ENCODE measurements at regions not wholly inside any gene's neighbourhood (a gene's known extent, or its start where the extent isn't known, plus 50 kb on each side); places are given as distances from the start of the nearest gene placed in this dataset.

- intact Hi-C loops (cut with micrococcal nuclease), result no loop called here
These were observed 72.8 kb downstream of the FOXL1 start for GRCh38 chr16:86651013-86651627.

GRCh38 chr16:86651823-86652222 lies 73.5 kb downstream of the FOXL1 start:
- H3K27me3 Mint-ChIP-seq (ENCODE audit: low read depth), result peaks cover 1% of the 10 kb centered on the region
- no peak overlapping the region for H3K4me3 Mint-ChIP-seq (ENCODE audit: low read depth)
- intact Hi-C loops (cut with micrococcal nuclease), result no loop called here
- H3K4me1 Mint-ChIP-seq (ENCODE audit: low read depth), result no peaks in the 10 kb centered on the region
- peaks cover 19% of the 10 kb centered on the region for H3K9me3 Mint-ChIP-seq
- DNase-seq (ENCODE audit: low spot score), result no peak
- no peak overlapping the region for H3K27ac Mint-ChIP-seq
- no peaks in the 10 kb centered on the region for H3K36me3 Mint-ChIP-seq (ENCODE audit: low read depth)

More at GRCh38 chr16:86651013-86651627, 72.8 kb downstream of the FOXL1 start:
- Mint-ChIP-seq H3K27ac (no peak overlapping the region), H3K36me3 (ENCODE audit: low read depth) (no peaks in the 10 kb centered on the region), H3K9me3 (peaks cover 19% of the 10 kb centered on the region), H3K4me3 (ENCODE audit: low read depth) (no peak overlapping the region), H3K4me1 (ENCODE audit: low read depth) (no peaks in the 10 kb centered on the region), H3K27me3 (ENCODE audit: low read depth) (no peaks in the 10 kb centered on the region)
- DNase-seq (ENCODE audit: low spot score), result no peak

DNA sequence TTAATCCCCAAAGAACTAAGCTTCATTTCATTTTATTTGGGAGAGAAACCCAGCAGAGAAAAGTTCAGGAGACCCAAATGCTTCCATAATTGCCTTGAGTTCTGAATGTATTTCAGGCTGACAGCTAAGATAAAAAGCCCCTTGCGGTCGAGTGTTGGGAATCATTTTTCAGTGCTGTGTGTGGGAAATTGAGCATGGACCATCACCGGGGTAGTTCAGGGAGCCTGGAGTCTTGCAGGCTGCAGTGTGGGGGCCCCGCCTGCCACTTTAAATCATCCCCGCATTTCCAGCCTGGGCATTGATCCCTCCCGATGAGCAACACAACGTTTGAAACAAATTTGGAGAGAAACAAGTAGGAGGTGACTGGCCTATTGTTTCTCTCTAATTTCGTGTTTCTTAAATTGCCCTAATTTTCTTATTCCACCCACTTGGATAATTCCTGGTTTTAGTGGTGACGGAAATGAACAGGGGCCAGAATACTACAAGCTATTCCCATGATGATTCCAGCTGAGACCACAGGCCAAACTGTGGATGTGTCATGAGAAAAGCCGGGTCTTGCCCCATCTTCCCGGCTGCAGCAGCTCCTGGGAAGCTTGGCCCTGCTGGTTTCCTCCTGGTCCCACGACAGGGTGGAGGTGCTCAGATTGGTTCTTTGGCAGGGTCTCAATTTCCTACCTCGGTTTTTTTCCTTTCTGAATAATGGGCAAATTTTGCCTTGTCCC lies 75.1 kb downstream of the FOXL1 start:
- H3K27ac Mint-ChIP-seq, result no peak overlapping the region
- no peaks in the 10 kb centered on the region for H3K36me3 Mint-ChIP-seq (ENCODE audit: low read depth)
- no peak overlapping the region for H3K4me3 Mint-ChIP-seq (ENCODE audit: low read depth)
- no peak for DNase-seq (ENCODE audit: low spot score)
- H3K4me1 Mint-ChIP-seq (ENCODE audit: low read depth), result no peaks in the 10 kb centered on the region
- peaks cover 11% of the 10 kb centered on the region for H3K9me3 Mint-ChIP-seq
- H3K27me3 Mint-ChIP-seq (ENCODE audit: low read depth), result peaks cover 1% of the 10 kb centered on the region
- intact Hi-C loops (cut with micrococcal nuclease), result no loop called here

- H3K27ac Mint-ChIP-seq, result no peak overlapping the region
- H3K9me3 Mint-ChIP-seq, result peaks cover 18% of the 10 kb centered on the region
- H3K36me3 Mint-ChIP-seq (ENCODE audit: low read depth), result no peaks in the 10 kb centered on the region
- intact Hi-C loops (cut with micrococcal nuclease), result no loop called here
- peaks cover 5% of the 10 kb centered on the region for H3K4me1 Mint-ChIP-seq (ENCODE audit: low read depth)
- H3K4me3 Mint-ChIP-seq (ENCODE audit: low read depth), result no peak overlapping the region
- no peak for DNase-seq (ENCODE audit: low spot score)
- H3K27me3 Mint-ChIP-seq (ENCODE audit: low read depth), result peaks cover 1% of the 10 kb centered on the region
These were observed 79.6 kb downstream of the FOXL1 start for GRCh38 chr16:86657972-86658371.

DNA sequence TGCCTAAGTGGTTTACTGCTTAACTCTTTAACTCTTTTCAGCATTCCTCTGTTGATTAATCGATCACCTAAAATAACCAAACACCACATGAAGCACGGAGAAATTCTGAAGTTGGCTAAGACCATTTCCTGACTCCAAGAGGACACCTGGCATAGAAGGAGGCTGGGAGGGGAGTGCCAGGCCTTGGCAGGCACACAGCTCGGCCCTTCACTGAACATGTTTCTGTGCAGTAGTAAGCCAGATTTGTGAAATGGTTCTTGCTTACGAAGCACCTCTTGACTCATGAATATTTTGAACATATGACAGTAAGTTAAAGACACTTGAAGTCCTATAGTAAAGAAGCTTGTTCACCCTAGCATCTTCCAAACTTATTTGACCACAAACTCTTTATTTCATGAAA lies 82.3 kb downstream of the FOXL1 start:
- no peak overlapping the region for H3K27ac Mint-ChIP-seq
- peaks cover 1% of the 10 kb centered on the region for H3K27me3 Mint-ChIP-seq (ENCODE audit: low read depth)
- H3K4me3 Mint-ChIP-seq (ENCODE audit: low read depth), result no peak overlapping the region
- H3K4me1 Mint-ChIP-seq (ENCODE audit: low read depth), result peaks cover 26% of the 10 kb centered on the region
- H3K36me3 Mint-ChIP-seq (ENCODE audit: low read depth), result no peaks in the 10 kb centered on the region
- intact Hi-C loops (cut with micrococcal nuclease), result no loop called here
- no peak for DNase-seq (ENCODE audit: low spot score)
- H3K9me3 Mint-ChIP-seq, result peaks cover 17% of the 10 kb centered on the region

- Mint-ChIP-seq H3K27ac (no peak overlapping the region), H3K36me3 (ENCODE audit: low read depth) (no peaks in the 10 kb centered on the region), H3K4me1 (ENCODE audit: low read depth) (peaks cover 28% of the 10 kb centered on the region), H3K4me3 (ENCODE audit: low read depth) (no peak overlapping the region), H3K9me3 (peaks cover 20% of the 10 kb centered on the region), H3K27me3 (ENCODE audit: low read depth) (no peaks in the 10 kb centered on the region)
- intact Hi-C loops (cut with micrococcal nuclease), result no loop called here
- no peak for DNase-seq (ENCODE audit: low spot score)
These were observed 83.4 kb downstream of the FOXL1 start for GRCh38 chr16:86661706-86662105.

DNA sequence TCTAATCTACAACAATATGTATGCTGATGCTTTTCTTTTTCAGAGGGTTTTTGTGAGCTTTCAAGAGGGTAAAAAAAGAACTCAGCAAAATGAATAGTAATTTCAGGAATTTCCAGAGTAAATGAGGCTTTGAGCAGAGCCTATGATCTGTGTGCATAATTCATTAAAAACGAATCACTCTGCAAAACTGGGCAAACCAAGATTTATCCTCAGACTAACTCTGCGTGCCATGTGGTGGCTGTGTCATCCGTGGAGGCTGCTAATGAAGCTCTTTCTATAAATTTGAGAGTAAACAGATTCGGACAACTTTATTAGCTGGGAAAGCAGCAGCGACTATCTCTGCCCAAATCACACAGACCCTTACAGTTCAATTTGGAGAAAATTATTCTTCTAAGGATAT lies 83.8 kb downstream of the FOXL1 start:
- DNase-seq (ENCODE audit: low spot score), result no peak
- no peaks in the 10 kb centered on the region for H3K36me3 Mint-ChIP-seq (ENCODE audit: low read depth)
- peaks cover 28% of the 10 kb centered on the region for H3K4me1 Mint-ChIP-seq (ENCODE audit: low read depth)
- no peaks in the 10 kb centered on the region for H3K27me3 Mint-ChIP-seq (ENCODE audit: low read depth)
- H3K27ac Mint-ChIP-seq, result no peak overlapping the region
- H3K4me3 Mint-ChIP-seq (ENCODE audit: low read depth), result no peak overlapping the region
- peaks cover 20% of the 10 kb centered on the region for H3K9me3 Mint-ChIP-seq
- intact Hi-C loops (cut with micrococcal nuclease), result no loop called here

GRCh38 chr16:86662740-86663139 lies 84.4 kb downstream of the FOXL1 start:
- no peaks in the 10 kb centered on the region for H3K27me3 Mint-ChIP-seq (ENCODE audit: low read depth)
- intact Hi-C loops (cut with micrococcal nuclease), result no loop called here
- H3K9me3 Mint-ChIP-seq, result peaks cover 20% of the 10 kb centered on the region
- no peaks in the 10 kb centered on the region for H3K36me3 Mint-ChIP-seq (ENCODE audit: low read depth)
- no peak overlapping the region for H3K4me3 Mint-ChIP-seq (ENCODE audit: low read depth)
- H3K4me1 Mint-ChIP-seq (ENCODE audit: low read depth), result peaks cover 33% of the 10 kb centered on the region
- no peak for DNase-seq (ENCODE audit: low spot score)
- H3K27ac Mint-ChIP-seq, result no peak overlapping the region

GRCh38 chr16:86663685-86664521 lies 85.6 kb downstream of the FOXL1 start:
- peaks cover 42% of the 10 kb centered on the region for H3K4me1 Mint-ChIP-seq (ENCODE audit: low read depth)

DNA sequence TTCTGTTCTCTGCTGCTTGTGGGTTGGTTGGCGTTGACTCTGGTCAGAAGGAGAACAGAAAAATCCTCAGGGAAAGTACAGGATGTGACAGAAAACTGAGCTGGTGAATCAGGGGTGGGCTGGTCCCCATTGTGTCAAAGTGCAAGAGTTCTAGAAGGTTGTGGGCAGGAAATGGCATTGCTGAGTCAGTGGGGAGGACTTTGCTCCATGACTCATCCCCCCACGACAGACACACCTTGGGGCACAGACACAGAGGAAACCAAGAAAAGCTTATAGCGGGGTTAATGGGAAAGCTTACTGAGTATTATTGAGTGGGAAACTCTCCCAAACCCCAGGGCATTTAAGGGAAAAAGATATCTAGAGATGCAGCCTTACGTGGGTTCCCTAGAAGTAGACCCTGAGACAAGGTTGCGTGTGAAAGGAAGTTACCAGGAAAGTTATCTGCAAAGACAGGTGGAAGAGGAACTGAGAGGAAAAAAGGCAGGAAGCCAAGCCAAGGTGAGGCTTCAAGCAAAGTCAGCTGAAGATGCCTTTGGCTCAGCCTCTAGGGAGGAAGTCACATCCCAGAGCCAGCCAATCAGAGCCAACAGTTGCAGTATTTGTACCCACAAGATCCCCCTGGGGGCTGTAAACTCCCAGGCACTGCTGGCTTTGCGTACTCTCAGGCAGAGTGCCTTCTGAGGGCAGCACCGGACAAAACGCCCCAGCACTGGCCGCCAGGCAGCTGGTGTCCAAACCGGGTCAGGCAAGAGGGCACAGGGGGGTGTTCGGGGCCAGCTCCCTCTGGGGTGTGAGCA lies 86.4 kb downstream of the FOXL1 start:
- intact Hi-C loops (cut with micrococcal nuclease), result no loop called here
- Mint-ChIP-seq H3K4me1 (ENCODE audit: low read depth) (peaks cover 46% of the 10 kb centered on the region), H3K4me3 (ENCODE audit: low read depth) (peak overlapping the region; percentile 45), H3K9me3 (peaks cover 13% of the 10 kb centered on the region), H3K36me3 (ENCODE audit: low read depth) (no peaks in the 10 kb centered on the region), H3K27me3 (ENCODE audit: low read depth) (no peaks in the 10 kb centered on the region), H3K27ac (peak overlapping the region; percentile 93)
- peak; percentile 44 for DNase-seq (ENCODE audit: low spot score)

More at GRCh38 chr16:86663685-86664521, 85.6 kb downstream of the FOXL1 start:
- intact Hi-C loops (cut with micrococcal nuclease), result no loop called here
- peak overlapping the region; percentile 45 for H3K4me3 Mint-ChIP-seq (ENCODE audit: low read depth)
- no peaks in the 10 kb centered on the region for H3K27me3 Mint-ChIP-seq (ENCODE audit: low read depth)
- H3K9me3 Mint-ChIP-seq, result peaks cover 20% of the 10 kb centered on the region
- no peaks in the 10 kb centered on the region for H3K36me3 Mint-ChIP-seq (ENCODE audit: low read depth)
- DNase-seq (ENCODE audit: low spot score), result no peak
- H3K27ac Mint-ChIP-seq, result peak overlapping the region; percentile 93

DNA sequence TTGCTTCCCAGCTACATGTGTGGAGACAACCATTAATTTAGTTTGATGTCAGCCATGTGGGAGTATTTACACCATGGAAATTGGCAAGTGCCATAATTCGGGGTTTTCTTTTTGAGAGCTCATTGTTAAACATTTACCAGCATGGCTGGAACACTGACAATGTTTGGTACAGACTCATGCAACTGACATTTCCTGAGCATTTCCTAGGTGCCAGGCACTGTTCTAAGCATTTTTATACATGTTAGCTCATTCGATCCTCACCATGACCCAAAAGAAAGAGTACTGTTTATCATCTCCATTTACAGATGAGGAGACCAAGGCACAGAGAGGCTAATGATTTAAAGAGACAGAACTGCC lies 86.9 kb downstream of the FOXL1 start:
- intact Hi-C loops (cut with micrococcal nuclease), result no loop called here
- no peak overlapping the region for H3K4me3 Mint-ChIP-seq (ENCODE audit: low read depth)
- DNase-seq (ENCODE audit: low spot score), result no peak
- no peaks in the 10 kb centered on the region for H3K27me3 Mint-ChIP-seq (ENCODE audit: low read depth)
- peaks cover 46% of the 10 kb centered on the region for H3K4me1 Mint-ChIP-seq (ENCODE audit: low read depth)
- H3K36me3 Mint-ChIP-seq (ENCODE audit: low read depth), result no peaks in the 10 kb centered on the region
- peaks cover 9% of the 10 kb centered on the region for H3K9me3 Mint-ChIP-seq
- peak overlapping the region; percentile 93 for H3K27ac Mint-ChIP-seq

- no peak for DNase-seq (ENCODE audit: low spot score)
- Mint-ChIP-seq H3K9me3 (peaks cover 9% of the 10 kb centered on the region), H3K27ac (no peak overlapping the region), H3K36me3 (ENCODE audit: low read depth) (no peaks in the 10 kb centered on the region), H3K4me1 (ENCODE audit: low read depth) (peaks cover 46% of the 10 kb centered on the region), H3K4me3 (ENCODE audit: low read depth) (no peak overlapping the region), H3K27me3 (ENCODE audit: low read depth) (no peaks in the 10 kb centered on the region)
- intact Hi-C loops (cut with micrococcal nuclease), result no loop called here
These were observed 87.6 kb downstream of the FOXL1 start for GRCh38 chr16:86665929-86666328.

Data from activated T-helper 2 cell treated with anti-CD3 and anti-CD28 coated beads, Interferon-gamma antibody, Interleukin-2, Interleukin-4, amounts not matched to agents 10 μg/mL and 5 μg/mL and 100 μg/mL, durations not matched to agents 14 hours and 24 hours and 36 hours (primary cell).